OCI-LY3 (cell line): ENCODE measurements at regions not wholly inside any gene's neighbourhood (a gene's known extent, or its start where the extent isn't known, plus 50 kb on each side); places are given as distances from the start of the nearest gene placed in this dataset.

Experiments used
- H2AFZ ChIP-seq: fragments of 200-600, 300-600 bp; shearing (Covaris generic); 2 replicates; pipeline ENCODE4 v1.6.0; 2014; ENCODE audit warnings: antibody characterized with exemption, low read depth, low read length
- H3K27ac ChIP-seq: fragments of 200-600, 300-600 bp; sonication (generic); 2 replicates; pipeline ENCODE4 v1.5.1; 2014; ENCODE audit warnings: mild to moderate bottlenecking, low read length, moderate library complexity, mixed read lengths
- H3K27me3 ChIP-seq: fragments of 200-600, 300-600 bp; sonication (generic); 2 replicates; pipeline ENCODE4 v1.6.1; 2014; ENCODE audit warnings: low read depth, low read length, mixed read lengths
- H3K36me3 ChIP-seq: fragments of 200-600, 300-600 bp; sonication (generic); replicated peaks from 2 replicates; pipeline ENCODE3; 2014; ENCODE audit warnings: low read depth, low read length, mixed read lengths
- H3K4me1 ChIP-seq: fragments of 300-600, 200-600 bp; sonication (generic); 2 replicates; pipeline ENCODE4 v1.6.1; 2014; ENCODE audit warnings: low read length, mixed read lengths
- H3K4me2 ChIP-seq: fragments of 200-600, 300-600 bp; sonication (generic); 2 replicates; pipeline ENCODE4 v1.6.1; 2014; ENCODE audit warnings: low read length, mixed read lengths
- H3K4me3 ChIP-seq: fragments of 300-600, 200-600 bp; sonication (generic); 2 replicates; pipeline ENCODE4 v1.5.1; 2014; ENCODE audit warnings: antibody characterized with exemption, mild to moderate bottlenecking, low read length, moderate library complexity
- H3K79me2 ChIP-seq: fragments of 300-600, 200-600 bp; shearing (Covaris generic); 2 replicates; pipeline ENCODE4 v1.6.1; 2014; ENCODE audit warnings: mild to moderate bottlenecking, low read length, mixed read lengths
- H3K9ac ChIP-seq: fragments of 300-600, 200-600 bp; shearing (Covaris generic); 2 replicates; pipeline ENCODE4 v1.6.0; 2014; ENCODE audit warnings: mild to moderate bottlenecking, low read length, moderate library complexity
- H3K9me3 ChIP-seq: fragments of 200-600, 300-600 bp; shearing (Covaris generic); 2 replicates; pipeline ENCODE4 v1.6.1; 2014; ENCODE audit warnings: low read length, mixed read lengths; ENCODE audit not compliant: insufficient read depth
- H4K20me1 ChIP-seq: fragments of 200-600, 300-600 bp; sonication (generic); 2 replicates; pipeline ENCODE4 v1.6.1; 2016; ENCODE audit warnings: low read length, mixed read lengths; ENCODE audit not compliant: insufficient read depth
- CTCF ChIP-seq: fragments of 200-600, 300-600 bp; sonication (generic); IDR thresholded peaks from 2 replicates; pipeline ENCODE4 v1.5.1; 2014; ENCODE audit warnings: antibody characterized with exemption, low read length, low read depth
- EZH2phosphoT487 ChIP-seq: fragments of 200-600 bp; shearing (Covaris generic); IDR thresholded peaks from 2 replicates; pipeline ENCODE4 v1.6.1; 2018; ENCODE audit warnings: antibody characterized with exemption, mixed run types, low read depth

GRCh38 chr14:49121246-49121645, 464.9 kb downstream of the RPS29 start:
- H3K4me3 ChIP-seq, result no peak overlapping the region
- H3K36me3 ChIP-seq, result no peaks in the 10 kb centered on the region
- TF ChIP-seq EZH2phosphoT487 (no peak), CTCF (no peak)

DNA sequence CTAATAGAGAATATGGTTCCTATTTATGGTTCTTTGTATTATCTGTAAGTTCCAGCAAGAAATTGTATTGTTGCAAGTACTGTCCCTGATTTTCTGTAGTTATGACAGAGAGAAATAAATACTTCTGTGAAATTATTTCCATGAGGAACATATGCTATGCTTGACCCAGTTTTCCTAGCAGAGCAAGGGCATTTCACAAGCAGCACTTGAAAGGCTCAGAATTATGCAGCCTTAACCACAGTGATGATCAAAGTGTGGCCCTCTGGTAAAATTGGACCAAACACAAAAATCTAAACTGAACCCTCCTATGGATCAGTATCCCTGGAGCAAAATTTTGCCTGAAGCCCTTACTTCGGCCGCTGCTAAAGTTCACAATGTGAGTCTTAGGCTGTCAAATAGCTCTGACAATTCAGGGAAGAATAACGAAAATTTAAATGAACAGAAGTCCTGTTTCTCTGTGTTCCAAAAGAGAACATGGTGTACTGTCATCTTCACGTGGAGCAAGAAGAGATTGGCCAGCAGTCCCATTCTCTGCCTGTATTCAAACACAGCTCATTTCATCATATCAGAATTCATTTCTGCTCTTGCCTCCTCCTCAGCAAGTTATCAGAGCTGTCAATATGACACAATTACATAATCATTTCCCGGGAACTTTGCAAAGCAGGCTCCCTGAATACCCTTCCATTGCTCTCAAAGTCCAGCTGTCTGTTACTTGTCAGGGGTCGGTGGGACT, 471.9 kb downstream of the RPS29 start:
- Histone ChIP-seq H3K79me2 (no peaks in the 10 kb centered on the region), H4K20me1 (no peaks in the 10 kb centered on the region), H3K4me3 (no peak overlapping the region), H3K27me3 (no peaks in the 10 kb centered on the region), H3K4me2 (no peak overlapping the region), H3K4me1 (no peaks in the 10 kb centered on the region), H3K9ac (no peak overlapping the region), H2AFZ (no peak overlapping the region), H3K9me3 (no peaks in the 10 kb centered on the region), H3K36me3 (no peaks in the 10 kb centered on the region), H3K27ac (no peak overlapping the region)
- TF ChIP-seq EZH2phosphoT487 (no peak), CTCF (no peak)

More at GRCh38 chr14:49121246-49121645, 464.9 kb downstream of the RPS29 start:
- no peaks in the 10 kb centered on the region for H3K27me3 ChIP-seq
- no peaks in the 10 kb centered on the region for H4K20me1 ChIP-seq
- H3K4me2 ChIP-seq, result no peak overlapping the region
- no peaks in the 10 kb centered on the region for H3K4me1 ChIP-seq
- no peaks in the 10 kb centered on the region for H3K79me2 ChIP-seq
- H3K9ac ChIP-seq, result no peak overlapping the region
- H3K27ac ChIP-seq, result no peak overlapping the region
- no peaks in the 10 kb centered on the region for H3K9me3 ChIP-seq
- H2AFZ ChIP-seq, result no peak overlapping the region

DNA sequence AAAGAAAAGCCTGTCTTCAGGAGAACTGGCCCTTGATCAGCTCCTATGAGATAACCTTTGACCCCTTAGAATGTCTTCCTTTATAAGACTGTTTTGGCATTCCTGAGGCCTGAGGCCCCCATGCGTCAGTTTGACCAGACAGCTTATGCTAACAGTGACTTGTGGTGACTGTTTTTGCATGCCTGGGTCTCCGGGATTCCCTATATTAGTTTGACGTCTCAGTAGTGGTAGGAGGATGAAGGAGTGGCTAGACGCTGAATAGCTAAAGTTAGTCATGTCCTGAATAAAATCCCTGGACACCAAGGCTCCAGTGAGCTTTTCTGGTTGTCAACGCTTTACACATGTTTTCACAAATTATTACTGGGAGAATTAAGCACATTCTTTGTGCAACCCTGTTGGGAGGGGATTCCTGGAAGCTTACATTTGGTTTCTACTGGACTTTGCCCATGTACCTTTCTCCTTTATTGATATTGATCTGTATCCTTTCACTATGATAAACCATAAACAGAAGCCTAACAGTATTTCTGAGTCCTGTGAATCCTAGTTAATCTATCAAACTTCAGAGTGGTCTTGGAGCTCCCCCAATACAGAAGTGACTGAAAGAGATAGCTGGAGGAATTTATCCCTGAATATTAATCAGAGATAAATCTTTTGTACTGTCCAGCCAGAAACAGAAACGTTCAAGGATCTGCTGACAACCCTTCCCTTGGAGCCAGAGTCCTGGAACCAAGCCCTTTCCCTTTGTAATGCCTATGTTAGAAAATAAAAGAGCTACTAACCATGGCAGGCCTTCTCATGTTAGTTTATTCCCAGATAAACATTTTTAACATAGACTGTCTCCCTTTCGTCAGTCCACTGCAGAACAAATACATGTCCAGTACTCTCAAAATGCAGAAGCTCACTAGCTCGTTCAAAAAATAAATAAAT, 479.2 kb downstream of the RPS29 start:
- H3K36me3 ChIP-seq, result no peaks in the 10 kb centered on the region
- no peaks in the 10 kb centered on the region for H3K9me3 ChIP-seq
- no peak overlapping the region for H3K27ac ChIP-seq
- TF ChIP-seq EZH2phosphoT487, result no peak
- no peak for TF ChIP-seq CTCF
- H2AFZ ChIP-seq, result no peak overlapping the region
- H3K27me3 ChIP-seq, result no peaks in the 10 kb centered on the region
- no peak overlapping the region for H3K4me2 ChIP-seq
- H4K20me1 ChIP-seq, result no peaks in the 10 kb centered on the region
- H3K9ac ChIP-seq, result no peak overlapping the region
- no peak overlapping the region for H3K4me3 ChIP-seq
- no peaks in the 10 kb centered on the region for H3K79me2 ChIP-seq
- H3K4me1 ChIP-seq, result no peaks in the 10 kb centered on the region

DNA sequence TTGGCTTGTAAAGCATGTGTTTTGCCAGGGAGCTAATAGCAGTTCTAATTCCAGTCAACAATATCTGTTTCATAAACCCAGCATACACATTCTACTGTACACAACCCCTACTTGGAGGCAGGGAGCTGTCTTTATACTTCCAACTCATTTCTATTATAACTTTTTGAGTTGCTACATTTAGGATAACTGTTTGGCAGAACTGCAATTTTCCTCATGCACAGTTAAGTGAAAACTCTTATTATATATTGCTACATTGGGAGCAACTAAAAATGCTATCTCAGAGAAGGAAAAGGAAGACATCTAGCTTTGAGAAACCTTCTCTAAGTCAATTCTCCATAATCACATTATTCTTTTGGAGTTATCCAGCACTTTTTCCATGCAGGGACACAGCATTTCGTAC, 480.2 kb downstream of the RPS29 start:
- Histone ChIP-seq H3K27ac (no peak overlapping the region), H3K27me3 (no peaks in the 10 kb centered on the region), H3K4me1 (no peaks in the 10 kb centered on the region), H3K4me2 (no peak overlapping the region), H3K9me3 (no peaks in the 10 kb centered on the region), H4K20me1 (no peaks in the 10 kb centered on the region), H3K36me3 (no peaks in the 10 kb centered on the region), H3K79me2 (no peaks in the 10 kb centered on the region), H3K9ac (no peak overlapping the region), H3K4me3 (no peak overlapping the region), H2AFZ (no peak overlapping the region)
- TF ChIP-seq EZH2phosphoT487 (no peak), CTCF (no peak)
